A549 (cell line): ENCODE measurements at regions not wholly inside any gene's neighbourhood (a gene's known extent, or its start where the extent isn't known, plus 50 kb on each side); places are given as distances from the start of the nearest gene placed in this dataset.
A peak's percentile ranks its signal among the peaks of the same experiment; 100 is the strongest.

Source experiments
- ATAC-seq, 2 experiments: fragments of 200-7000 bp in 1 of 2; fragments of >200 bp in 1 of 2; cut with Nextera tagmentation in 1 of 2; cut with Tn5 transposase in 1 of 2; 3 replicates each; pipeline versions ENCODE4 v1.8.0 to v1.9.1; 2018 to 2020; ENCODE audit warnings: mild to moderate bottlenecking in 1 of 2, moderate library complexity in 1 of 2
- CTCF ChIA-PET: fragments of 300-600 bp; sonication (Branson Sonifier 250); formaldehyde crosslinking; extraction: SDS; loops from one replicate; lab custom pipeline; 2021; ENCODE audit warnings: antibody characterized with exemption, inconsistent platforms; lab: Yijun Ruan, JAX
- POLR2A ChIA-PET: fragments of 350-600 bp; formaldehyde crosslinking; extraction: SDS; loops from one replicate; lab custom pipeline; 2021; ENCODE audit warnings: antibody characterized with exemption, inconsistent platforms; lab: Yijun Ruan, JAX
- DNase-seq, 2 experiments: peaks; one replicate each; pipeline versions ENCODE4 v3.0.0 to v3.0.0-alpha.2; 2011 to 2016; ENCODE audit warnings: low read depth in 1 of 2, low spot score in 1 of 2
- FAIRE-seq: peaks from 2 replicates; lab custom pipeline; 2011; peaks lifted over from hg19 to GRCh38; lab: Jason Lieb, UNC
- H3K27ac ChIP-seq, 2 experiments: fragments of >200 bp; sonication (Bioruptor Twin); formaldehyde crosslinking; 3 replicates each; pipeline ENCODE4 v1.5.1; 2016 to 2017
- H3K4me1 ChIP-seq: fragments of >200 bp; sonication (Bioruptor Twin); formaldehyde crosslinking; 3 replicates; pipeline ENCODE4 v1.6.1; 2016
- H3K4me2 ChIP-seq: fragments of >200 bp; sonication (Bioruptor Twin); formaldehyde crosslinking; 3 replicates; pipeline ENCODE4 v1.6.1; 2016
- H3K4me3 ChIP-seq: fragments of >200 bp; sonication (Bioruptor Twin); formaldehyde crosslinking; 3 replicates; pipeline ENCODE4 v1.5.1; 2016
- H3K9me3 ChIP-seq: fragments of >200 bp; sonication (Bioruptor Twin); formaldehyde crosslinking; 3 replicates; pipeline ENCODE4 v1.6.1; 2016
- CBX2 ChIP-seq: fragments of 200-600 bp; sonication (generic); IDR thresholded peaks from 2 replicates; pipeline ENCODE4 v1.6.1; 2016; ENCODE audit warnings: low read depth, mild to moderate bottlenecking, borderline replicate concordance
- CBX8 ChIP-seq: fragments of 200-600 bp; sonication (generic); IDR thresholded peaks from 2 replicates; pipeline ENCODE4 v1.6.1; 2016
- CHD2 ChIP-seq: fragments of 150-350 bp; IDR thresholded peaks from 2 replicates; pipeline ENCODE4 v1.6.1; 2014; ENCODE audit warnings: low read length; ENCODE audit not compliant: partially characterized antibody
- CHD4 ChIP-seq: fragments of 200-600 bp; sonication (generic); IDR thresholded peaks from 2 replicates; pipeline ENCODE4 v1.6.1; 2016; ENCODE audit warnings: antibody characterized with exemption, mild to moderate bottlenecking, borderline replicate concordance
- CTCF ChIP-seq: fragments of >200 bp; sonication (Bioruptor Twin); formaldehyde crosslinking; IDR thresholded peaks from 3 replicates; pipeline ENCODE4 v1.5.1; 2016
- EHF ChIP-seq: fragments of 250-450 bp; sonication (Bioruptor Pico); IDR thresholded peaks from 2 replicates; pipeline ENCODE4 v1.5.0; 2020; ENCODE audit warnings: mild to moderate bottlenecking
- EHMT2 ChIP-seq: fragments of 200-600 bp; sonication (generic); IDR thresholded peaks from 2 replicates; pipeline ENCODE4 v1.6.1; 2016; ENCODE audit warnings: antibody characterized with exemption, low read depth, mild to moderate bottlenecking, moderate library complexity
- ESRRA ChIP-seq: fragments of 150-350 bp; IDR thresholded peaks from 2 replicates; pipeline ENCODE4 v1.6.1; 2014; ENCODE audit warnings: mild to moderate bottlenecking, low read length, borderline replicate concordance
- FOSL2 ChIP-seq, 2 experiments: fragments of 450-650 bp in 1 of 2; fragments of >200 bp in 1 of 2; sonication (Bioruptor Twin) in 1 of 2; formaldehyde crosslinking; IDR thresholded peaks; 2 replicates each; pipeline versions ENCODE4 v1.5.0 to v1.6.1; 2016 to 2020; ENCODE audit warnings: mild to moderate bottlenecking in 1 of 2, moderate library complexity in 1 of 2
- FOXS1 ChIP-seq: fragments of 250-450 bp; sonication (Bioruptor Pico); IDR thresholded peaks from 2 replicates; pipeline ENCODE4 v1.5.0; 2020; ENCODE audit warnings: mild to moderate bottlenecking, moderate library complexity
- HES2 ChIP-seq: fragments of >200 bp; sonication (Bioruptor Twin); formaldehyde crosslinking; IDR thresholded peaks from 2 replicates; pipeline ENCODE4 v1.6.1; 2016
- HOXB13 ChIP-seq: fragments of 250-450 bp; sonication (Bioruptor Pico); IDR thresholded peaks from 2 replicates; pipeline ENCODE4 v1.5.0; 2020; ENCODE audit warnings: low read depth, mild to moderate bottlenecking, moderate library complexity
- HOXB5 ChIP-seq: fragments of 250-450 bp; sonication (Bioruptor Pico); IDR thresholded peaks from 2 replicates; pipeline ENCODE4 v1.5.0; 2020; ENCODE audit warnings: mild to moderate bottlenecking, moderate library complexity
- JUNB ChIP-seq: fragments of >200 bp; sonication (Bioruptor Twin); formaldehyde crosslinking; IDR thresholded peaks from 2 replicates; pipeline ENCODE4 v1.6.1; 2016
- KDM5A ChIP-seq: fragments of 200-600 bp; sonication (generic); IDR thresholded peaks from 2 replicates; pipeline ENCODE4 v1.6.1; 2016; ENCODE audit warnings: antibody characterized with exemption, mild to moderate bottlenecking
- MAFK ChIP-seq: fragments of 450-650 bp; IDR thresholded peaks from 2 replicates; pipeline ENCODE4 v1.6.1; 2014; ENCODE audit not compliant: partially characterized antibody
- MAX ChIP-seq: IDR thresholded peaks from 2 replicates; pipeline ENCODE4 v1.6.1; 2012
- NFE2L2 ChIP-seq: fragments of 150-350 bp; conservative IDR thresholded peaks from 2 replicates; pipeline ENCODE4 v1.6.1; 2014; ENCODE audit warnings: low read length
- PBX3 ChIP-seq: IDR thresholded peaks from 2 replicates; pipeline ENCODE4 v1.6.1; 2012
- POLR2A ChIP-seq: IDR thresholded peaks from 2 replicates; pipeline ENCODE4 v1.6.1; 2012; ENCODE audit warnings: mild to moderate bottlenecking, low read length
- RAD21 ChIP-seq, 2 experiments: fragments of >200 bp in 1 of 2; sonication (Bioruptor Twin) in 1 of 2; formaldehyde crosslinking in 1 of 2; IDR thresholded peaks in 1 of 2; conservative IDR thresholded peaks in 1 of 2; 2 replicates in 1 of 2; 3 replicates in 1 of 2; pipeline ENCODE4 v1.6.1; 2012 to 2018; ENCODE audit warnings: inconsistent platforms in 1 of 2
- RARB ChIP-seq: fragments of 250-450 bp; sonication (Bioruptor Pico); IDR thresholded peaks from 2 replicates; pipeline ENCODE4 v1.8.0; 2021; ENCODE audit warnings: mild to moderate bottlenecking, moderate library complexity
- RCOR1 ChIP-seq: fragments of 150-350 bp; IDR thresholded peaks from 2 replicates; pipeline ENCODE4 v1.6.1; 2014; ENCODE audit warnings: antibody characterized with exemption, low read length, low read depth
- RFX5 ChIP-seq: fragments of 450-650 bp; IDR thresholded peaks from 2 replicates; pipeline ENCODE4 v1.7.1; 2014; ENCODE audit warnings: antibody characterized with exemption, mild to moderate bottlenecking, moderate library complexity
- RNF2 ChIP-seq: fragments of 200-600 bp; sonication (generic); IDR thresholded peaks from 2 replicates; pipeline ENCODE4 v1.6.1; 2016; ENCODE audit warnings: low read depth, mild to moderate bottlenecking, antibody characterized with exemption, moderate library complexity, borderline replicate concordance
- SMC3 ChIP-seq: fragments of >200 bp; sonication (Bioruptor Twin); formaldehyde crosslinking; IDR thresholded peaks from 3 replicates; pipeline ENCODE4 v1.6.1; 2018; ENCODE audit warnings: inconsistent platforms
- TP53 ChIP-seq: fragments of 250-450 bp; sonication (Bioruptor Pico); IDR thresholded peaks from 2 replicates; pipeline ENCODE4 v1.5.0; 2021; ENCODE audit warnings: mild to moderate bottlenecking, moderate library complexity
- ZC3H11A ChIP-seq: fragments of 450-650 bp; IDR thresholded peaks from 2 replicates; pipeline ENCODE4 v1.6.1; 2014; ENCODE audit warnings: antibody characterized with exemption, mild to moderate bottlenecking
- ZNF302 ChIP-seq: fragments of 250-450 bp; sonication (Bioruptor Pico); IDR thresholded peaks from 2 replicates; pipeline ENCODE4 v1.9.0; 2021; ENCODE audit warnings: inconsistent platforms, mild to moderate bottlenecking, moderate library complexity
- WGBS: methylation state at CpG from one replicate; pipeline ENCODE4 v1.1.6; 2017; ENCODE audit errors: missing lambda C conversion rate; 5-methylcytosine and 5-hydroxymethylcytosine counted together

GRCh38 chr7:34584526-34584925, 73.5 kb upstream of the NPSR1 start:
- WGBS = 53% methylated on average over 6 of the region's 6 CpGs
- ChIA-PET CTCF (no interaction called here), POLR2A (no interaction called here)
- no peak overlapping the region for H3K27ac ChIP-seq
- no peak for DNase-seq
- no peak for FAIRE-seq
- TF ChIP-seq KDM5A = no peak
- no peak for TF ChIP-seq TP53
- TF ChIP-seq POLR2A = no peak
- TF ChIP-seq HES2 = no peak
- no peak for TF ChIP-seq FOSL2 (IDR thresholded peaks at IDR 0.05)
- no peak for TF ChIP-seq FOSL2 (CRISPR knock-in tag; IDR thresholded peaks at IDR 0.05)
- H3K4me2 ChIP-seq = no peak overlapping the region
- H3K9me3 ChIP-seq = no peaks in the 10 kb centered on the region
- H3K4me3 ChIP-seq = no peak overlapping the region
- no peaks in the 10 kb centered on the region for H3K4me1 ChIP-seq
- ATAC-seq = no peak

GRCh38 chr7:34596887-34597286, 61.1 kb upstream of the NPSR1 start:
- no peak overlapping the region for H3K4me3 ChIP-seq
- no peak for FAIRE-seq
- ChIA-PET CTCF (interaction anchor here (0.6 to 1.7 kb wide), 8 partner anchors 10 to 1166 kb away, joined by 3 to 10 read pairs (median 4); no protein-coding TSS in a partner anchor), POLR2A (no interaction called here)
- 28% methylated on average over 2 of the region's 2 CpGs for WGBS
- no peaks in the 10 kb centered on the region for H3K9me3 ChIP-seq
- no peaks in the 10 kb centered on the region for H3K4me1 ChIP-seq
- no peak overlapping the region for H3K27ac ChIP-seq
- DNase-seq = peak in 1 of 2 experiments; percentile 25
- no peak overlapping the region for H3K4me2 ChIP-seq
- TF ChIP-seq CHD2 (no peak), SMC3 (peak; percentile 59), PBX3 (no peak), RAD21 (conservative IDR thresholded peaks at IDR 0.05 in 1 of 2, IDR thresholded peaks at IDR 0.05 in 1 of 2) (peak; percentile 63 to 78), CTCF (peak; percentile 46)
- ATAC-seq = peak in 1 of 2 experiments; percentile 65; a peak in 3 of 6 replicates

- no peak for ATAC-seq
- FAIRE-seq = no peak
- Histone ChIP-seq H3K4me1 (no peaks in the 10 kb centered on the region), H3K4me2 (no peak overlapping the region), H3K9me3 (no peaks in the 10 kb centered on the region), H3K4me3 (no peak overlapping the region), H3K27ac (no peak overlapping the region)
- CTCF ChIA-PET = interaction anchor here (1.1 kb wide), 1 partner anchor 283 kb away, joined by 4 read pairs; no protein-coding TSS in a partner anchor
- no peak for DNase-seq
- no peak for TF ChIP-seq EHMT2
- no peak for TF ChIP-seq MAX
- TF ChIP-seq CHD4 = no peak
- no peak for TF ChIP-seq RNF2
- TF ChIP-seq RFX5 = no peak
- no peak for TF ChIP-seq CBX8
- TF ChIP-seq EHF (CRISPR knock-in tag) = no peak
- TF ChIP-seq MAFK = no peak
- no peak for TF ChIP-seq CBX2
- TF ChIP-seq ESRRA = no peak
- TF ChIP-seq KDM5A = no peak
- TF ChIP-seq JUNB = no peak
- no peak for TF ChIP-seq RARB
- no peak for TF ChIP-seq RCOR1
- no peak for TF ChIP-seq HOXB13
- no peak for TF ChIP-seq NFE2L2
- TF ChIP-seq HOXB5 (CRISPR knock-in tag) = no peak
- TF ChIP-seq ZC3H11A = no peak
- TF ChIP-seq ZNF302 = no peak
- no peak for TF ChIP-seq FOXS1 (CRISPR knock-in tag)
- POLR2A ChIA-PET = no interaction called here
- WGBS = 9% methylated on average over 3 of the region's 3 CpGs
Observed at GRCh38 chr7:34603711-34604444, 54.1 kb upstream of the NPSR1 start.
